GM18858 (cell line): ENCODE measurements at regions not wholly inside any gene's neighbourhood (a gene's known extent, or its start where the extent isn't known, plus 50 kb on each side); places are given as distances from the start of the nearest gene placed in this dataset.
A peak's percentile ranks its signal among the peaks of the same experiment; 100 is the strongest.
"Not testable (repeated sequence)": the region's sequence is repeated elsewhere in the genome, so short reads cannot be mapped to it uniquely, and the experiment has no call there.

Experiments used
- ATAC-seq: cut with Tn5 transposase; IDR thresholded peaks from one replicate; pipeline ENCODE4 v1.9.1; 2021; ENCODE audit not compliant: unreplicated experiment

DNA sequence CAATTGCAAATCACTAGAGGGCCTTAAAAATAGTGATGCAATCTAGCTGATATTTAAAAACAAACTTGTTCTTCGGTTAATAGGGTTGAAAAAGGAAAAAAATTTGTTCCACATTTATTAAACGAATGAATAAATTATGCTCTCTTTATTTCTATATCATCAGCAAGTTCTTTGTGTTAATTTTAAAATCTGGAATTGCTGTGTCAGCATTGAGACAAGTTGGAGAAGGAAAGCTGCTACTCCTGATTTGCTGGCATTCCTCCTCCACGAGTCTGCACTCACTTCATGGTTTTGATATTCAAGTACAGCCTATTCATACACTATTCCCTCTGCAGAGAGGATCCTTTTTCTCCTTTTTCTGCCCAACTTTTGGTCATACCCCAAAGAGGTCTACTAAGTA is 117.6 kb downstream of the MRPL39 start:
- no peak for ATAC-seq

DNA sequence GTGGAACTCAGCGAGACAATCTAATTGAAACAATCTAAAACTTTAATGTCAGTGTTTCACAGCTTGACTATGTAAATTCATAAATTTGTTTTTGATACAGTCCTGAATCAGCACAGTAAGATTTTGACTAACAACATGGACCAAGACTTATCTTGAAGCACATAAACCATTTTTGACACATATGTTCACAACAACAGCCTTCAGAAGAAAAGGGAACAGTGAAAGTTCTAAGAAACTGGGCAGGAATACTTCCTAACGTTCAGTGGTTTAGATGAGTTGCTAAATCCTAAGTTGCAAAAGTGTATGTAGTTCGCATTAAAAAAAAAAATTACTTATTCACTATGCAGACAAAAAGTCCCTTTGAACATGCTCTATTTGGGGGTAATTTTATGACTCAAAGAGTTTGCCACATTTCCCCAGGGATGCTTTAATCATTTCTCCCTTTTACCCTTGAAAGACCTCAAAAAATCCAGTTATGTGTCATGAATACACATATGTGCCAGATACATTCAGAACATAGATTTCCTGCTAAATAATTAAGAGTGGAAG is 120.2 kb downstream of the MRPL39 start:
- peak; percentile 67 for ATAC-seq

DNA sequence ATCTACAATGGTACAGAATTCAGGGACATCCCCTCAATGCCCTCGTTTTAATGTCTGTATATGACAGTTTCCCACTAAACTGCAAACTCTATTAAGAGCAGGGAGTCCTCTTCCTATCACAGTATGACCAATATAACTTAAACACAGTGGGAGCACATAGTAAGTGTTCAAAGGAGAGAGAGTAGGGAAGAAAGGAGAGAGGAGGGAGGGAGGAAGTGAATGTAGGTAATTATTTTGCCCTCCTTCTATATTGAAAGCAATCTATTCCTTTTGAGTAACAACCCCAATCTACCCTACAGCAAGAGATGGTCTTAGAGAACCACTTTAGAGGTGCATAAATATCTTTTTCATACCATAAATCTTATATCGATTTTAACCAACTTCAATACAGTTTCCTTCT is 121.4 kb downstream of the MRPL39 start:
- no peak for ATAC-seq

- ATAC-seq: no peak
Observed at GRCh38 chr21:25467896-25468295, 139.4 kb downstream of the MRPL39 start.

DNA sequence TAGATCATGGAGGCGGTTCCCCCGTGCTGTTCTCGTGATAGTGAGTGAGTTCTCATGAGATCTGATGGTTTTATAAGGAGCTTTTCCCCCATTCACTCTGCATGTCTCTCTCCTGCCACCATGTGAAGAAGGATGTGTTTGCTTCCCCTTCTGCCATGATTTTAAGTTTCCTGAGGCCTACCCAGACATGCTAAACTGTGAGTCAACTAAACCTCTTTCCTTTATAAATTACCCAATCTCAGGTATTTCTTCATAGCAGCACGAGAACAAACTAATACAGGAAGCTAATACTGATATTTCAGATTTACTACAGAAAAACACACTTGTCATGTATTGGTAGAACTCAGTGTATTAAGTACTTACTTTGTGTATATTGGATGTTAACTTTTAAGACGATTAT is 140.2 kb downstream of the MRPL39 start:
- ATAC-seq: not testable (repeated sequence)

DNA sequence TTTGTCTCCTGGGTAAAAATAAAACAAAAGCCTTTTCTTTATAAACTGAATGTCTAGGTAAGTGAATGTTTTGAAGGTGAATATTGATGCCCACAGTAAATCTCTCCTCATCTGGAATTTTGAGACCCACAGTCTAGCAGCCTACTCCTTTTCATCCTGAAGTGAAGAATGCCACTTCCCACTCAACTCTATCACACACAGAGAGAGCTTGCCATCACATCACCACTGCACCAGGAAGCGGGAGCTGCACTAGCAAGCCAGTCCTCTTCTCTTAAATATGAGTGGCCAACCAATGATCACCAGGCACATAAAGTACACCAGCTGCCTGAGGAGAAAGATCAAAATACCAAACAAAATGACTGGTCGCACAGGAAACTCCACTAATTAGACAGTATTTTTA is 140.8 kb downstream of the MRPL39 start:
- ATAC-seq: no peak

DNA sequence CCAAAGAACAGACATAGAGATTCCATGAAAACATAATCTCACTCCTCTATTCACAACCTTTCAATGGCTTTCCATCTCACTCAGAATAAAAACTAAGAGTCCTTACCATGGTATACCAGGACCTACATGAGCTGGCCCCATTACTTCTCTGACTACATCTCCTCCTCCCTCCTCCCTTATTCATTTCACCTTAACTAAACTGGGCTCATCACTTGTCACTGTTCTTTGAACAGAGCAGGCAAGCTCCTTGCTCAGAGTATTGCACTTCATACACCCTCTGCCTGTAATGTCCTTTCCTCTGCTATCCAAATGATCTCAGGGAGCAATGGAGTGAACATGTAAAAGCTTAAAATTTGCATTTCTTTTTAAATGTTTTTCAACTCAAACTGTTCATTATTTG is 142.0 kb downstream of the MRPL39 start:
- ATAC-seq: no peak

DNA sequence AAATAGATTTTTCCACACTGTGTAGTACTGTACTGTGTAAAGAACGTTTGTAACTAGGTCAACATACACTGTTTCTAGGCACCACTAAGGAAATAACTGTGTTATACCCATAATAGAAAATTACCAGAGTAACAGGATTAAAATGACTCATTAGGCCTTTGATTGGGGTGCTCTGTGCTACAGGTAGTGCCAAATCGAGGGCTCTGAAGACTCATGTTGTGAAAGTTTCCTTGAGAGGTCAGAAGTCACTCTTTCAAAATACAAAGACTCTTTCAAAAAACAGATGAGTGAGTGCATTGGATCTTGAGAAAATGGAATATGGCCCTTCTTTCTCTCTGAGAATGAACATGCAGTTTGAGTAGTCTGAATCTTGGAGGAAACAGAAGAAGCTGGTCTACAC is 143.0 kb downstream of the MRPL39 start:
- peak; percentile 67 for ATAC-seq

- peak; percentile 39 for ATAC-seq
Observed at GRCh38 chr21:25462517-25462971, 144.7 kb downstream of the MRPL39 start.

DNA sequence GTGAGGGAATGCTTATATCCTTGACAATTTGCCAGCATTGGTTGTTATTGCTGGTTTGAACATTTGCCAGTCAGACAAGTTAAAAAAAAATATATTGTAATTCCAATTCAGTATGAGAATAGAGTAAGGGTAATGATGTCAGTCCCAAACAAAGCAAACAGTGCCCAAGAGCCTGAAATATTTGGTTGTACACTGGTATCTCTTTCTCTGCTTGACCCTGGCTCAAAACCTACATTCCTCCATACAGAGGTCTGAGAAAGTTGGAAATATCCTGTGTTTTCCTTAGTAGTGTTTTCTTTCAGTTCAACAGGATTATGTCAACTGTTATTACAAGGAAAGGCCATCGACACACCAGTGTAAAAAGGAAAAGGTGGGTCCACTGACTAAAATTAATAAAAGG is 145.6 kb downstream of the MRPL39 start:
- no peak for ATAC-seq

DNA sequence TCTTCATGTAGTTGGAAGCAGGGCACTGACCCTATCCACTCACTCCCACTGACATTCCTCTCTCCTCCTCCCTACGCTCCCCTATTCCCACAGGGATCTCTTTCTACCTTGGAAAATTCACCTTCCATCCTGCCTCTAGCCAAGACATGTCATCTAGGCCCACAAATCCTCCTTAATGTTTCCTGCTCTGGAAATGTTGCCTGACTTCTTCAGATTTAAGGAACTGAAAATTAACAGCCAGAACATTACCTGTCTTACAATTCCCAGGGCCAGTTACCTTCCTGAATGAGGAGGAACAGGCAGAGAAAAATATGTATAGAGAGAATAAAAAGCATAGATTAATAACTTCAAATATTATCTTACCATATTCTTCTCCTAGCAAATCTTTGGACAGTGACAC is 147.3 kb downstream of the MRPL39 start:
- no peak for ATAC-seq

DNA sequence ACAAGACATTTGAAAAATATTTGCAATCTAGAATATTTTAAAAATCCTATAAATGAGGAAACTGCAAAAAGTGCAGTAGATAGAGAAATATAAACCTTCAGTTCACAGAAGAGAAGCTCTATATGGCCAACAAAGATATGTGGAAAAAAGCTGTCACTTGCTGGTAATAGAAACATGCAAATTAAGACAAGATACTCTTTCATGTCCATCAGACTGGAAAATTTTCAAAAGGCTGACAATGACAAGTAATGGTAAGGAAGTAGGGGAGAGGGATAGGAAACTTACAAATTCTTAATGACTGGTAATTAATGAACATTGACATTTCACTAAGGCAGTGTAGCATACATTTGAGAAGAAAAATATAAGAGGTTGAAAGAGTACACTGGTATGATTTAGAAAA is 147.9 kb downstream of the MRPL39 start:
- ATAC-seq: no peak

- ATAC-seq: no peak
Observed at GRCh38 chr21:25458484-25458883, 148.8 kb downstream of the MRPL39 start.

DNA sequence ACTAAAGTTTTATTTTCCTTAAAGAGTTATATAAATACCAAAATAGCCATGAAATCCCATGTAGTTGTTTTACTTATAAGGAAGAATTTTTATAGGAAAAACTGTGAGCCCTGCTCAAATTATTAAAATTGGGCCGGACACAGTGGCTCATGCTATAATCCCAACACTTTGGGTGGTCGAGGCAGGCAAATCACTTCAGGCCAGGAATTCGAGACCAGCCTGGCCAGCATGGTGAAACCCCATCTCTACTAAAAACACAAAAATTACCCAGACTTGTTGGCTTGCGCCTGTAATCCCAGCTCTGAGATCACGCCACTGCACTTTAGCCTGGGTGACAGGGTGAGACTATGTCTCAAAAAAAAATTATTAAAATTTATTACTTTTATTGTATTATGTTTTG is 149.3 kb downstream of the MRPL39 start:
- no peak for ATAC-seq

DNA sequence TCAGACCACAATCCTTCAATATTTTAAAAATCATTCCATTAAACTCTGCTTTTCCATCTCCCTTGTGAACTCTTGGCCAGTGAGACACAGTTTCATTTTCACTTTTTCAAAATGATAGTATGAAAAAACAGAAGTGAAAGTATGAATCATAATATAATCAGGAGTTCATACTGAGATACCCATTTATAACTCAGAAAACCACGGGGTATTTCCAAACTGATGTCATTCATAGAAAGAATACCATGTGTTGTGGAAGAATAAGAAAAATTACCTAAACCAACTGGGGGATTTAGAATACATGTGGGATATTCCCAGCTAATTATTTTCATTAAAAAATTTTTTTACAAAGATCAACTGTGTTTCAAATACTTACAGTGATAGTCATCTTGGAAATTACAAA is 149.9 kb downstream of the MRPL39 start:
- peak; percentile 66 for ATAC-seq

- peak; percentile 29 for ATAC-seq
Observed at GRCh38 chr21:25456672-25457071, 150.6 kb downstream of the MRPL39 start.

- ATAC-seq: no peak
Observed at GRCh38 chr21:25453524-25453923, 153.8 kb downstream of the MRPL39 start.

GRCh38 chr21:25449950-25450349 is 157.3 kb downstream of the MRPL39 start:
- ATAC-seq: no peak

GRCh38 chr21:25441835-25442234 is 165.4 kb downstream of the MRPL39 start:
- ATAC-seq: no peak

DNA sequence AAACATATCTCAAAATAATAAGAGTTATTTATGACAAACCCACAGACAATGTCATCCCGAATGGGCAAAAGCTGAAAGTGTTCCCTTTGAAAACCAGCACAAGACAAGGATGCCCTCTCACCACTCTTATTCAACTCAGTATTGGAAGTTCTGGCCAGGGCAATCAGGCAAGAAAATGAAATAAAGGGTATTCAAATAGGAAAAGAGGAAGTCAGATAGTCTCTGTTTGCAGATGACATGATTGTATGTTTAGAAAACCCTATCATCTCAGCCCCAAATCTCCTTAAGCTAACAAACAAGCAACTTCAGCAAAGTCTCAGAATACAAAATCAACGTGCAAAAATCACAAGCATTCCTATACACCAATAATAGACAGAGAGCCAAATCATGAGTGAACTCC is 169.8 kb downstream of the MRPL39 start:
- not testable (repeated sequence) for ATAC-seq

DNA sequence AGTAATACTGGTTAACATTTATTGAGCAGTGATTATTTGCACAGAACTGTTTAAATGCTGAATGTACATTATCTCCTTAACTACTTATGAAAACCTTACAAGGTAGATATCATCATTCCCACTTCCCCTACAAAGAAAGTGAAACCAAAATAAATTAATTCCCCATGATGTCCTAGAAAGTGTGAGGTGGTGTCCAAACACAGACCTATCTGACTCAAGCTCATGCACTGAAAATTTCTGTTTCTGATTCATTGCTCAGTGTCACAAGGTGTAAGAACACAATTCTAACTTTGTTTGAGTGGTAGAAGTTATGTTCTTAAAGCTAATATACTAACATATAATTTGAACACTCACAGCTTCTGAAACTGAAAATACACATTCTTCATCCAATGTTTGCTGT is 178.7 kb downstream of the MRPL39 start:
- peak; percentile 58 for ATAC-seq

DNA sequence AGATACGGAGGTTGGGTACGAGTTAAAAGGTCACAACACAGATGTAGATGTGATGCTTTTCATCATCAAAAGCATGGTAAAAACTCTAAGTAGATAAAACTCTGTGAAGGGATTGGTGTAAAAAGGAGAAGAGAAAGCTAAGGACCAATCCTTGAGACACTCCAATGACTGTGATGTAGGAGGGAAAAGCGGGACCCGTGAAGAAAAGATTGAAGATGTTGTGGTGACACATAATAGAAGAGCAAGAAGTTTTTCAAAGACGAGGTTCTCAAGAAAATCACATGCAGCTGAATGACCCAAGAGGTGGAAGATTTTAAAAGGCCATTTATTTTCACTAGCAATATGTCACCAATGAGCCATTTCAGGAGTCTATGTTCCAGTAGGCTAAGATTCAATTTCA is 179.5 kb downstream of the MRPL39 start:
- no peak for ATAC-seq

- ATAC-seq: no peak
Observed at GRCh38 chr21:25426580-25426979, 180.7 kb downstream of the MRPL39 start.

DNA sequence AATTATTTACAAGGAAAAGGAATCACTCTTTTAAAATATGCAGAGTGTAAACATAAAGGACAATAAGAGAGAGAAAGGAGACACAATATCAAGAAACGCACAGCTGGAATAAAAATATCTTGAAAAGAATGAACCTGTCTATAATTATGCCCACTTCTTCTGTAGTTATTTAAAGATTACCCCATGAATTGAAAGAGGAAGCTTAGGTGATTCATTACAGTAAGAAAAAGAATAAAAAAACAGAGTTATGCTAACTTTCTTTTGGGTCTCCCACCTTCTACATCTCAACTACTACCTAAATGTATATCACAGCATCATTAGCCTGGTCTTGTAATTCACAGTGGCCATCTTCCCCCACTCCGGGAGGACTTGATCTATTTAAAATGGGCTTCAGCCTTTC is 182.1 kb downstream of the MRPL39 start:
- no peak for ATAC-seq
